Ecto neural progenitor cell (in vitro differentiated cells): ENCODE measurements at regions not wholly inside any gene's neighbourhood (a gene's known extent, or its start where the extent isn't known, plus 50 kb on each side); places are given as distances from the start of the nearest gene placed in this dataset.

Experiments used
- DNase-seq: peaks from one replicate; pipeline ENCODE4 v3.0.0-alpha.2; 2018; ENCODE audit warnings: low spot score

DNA sequence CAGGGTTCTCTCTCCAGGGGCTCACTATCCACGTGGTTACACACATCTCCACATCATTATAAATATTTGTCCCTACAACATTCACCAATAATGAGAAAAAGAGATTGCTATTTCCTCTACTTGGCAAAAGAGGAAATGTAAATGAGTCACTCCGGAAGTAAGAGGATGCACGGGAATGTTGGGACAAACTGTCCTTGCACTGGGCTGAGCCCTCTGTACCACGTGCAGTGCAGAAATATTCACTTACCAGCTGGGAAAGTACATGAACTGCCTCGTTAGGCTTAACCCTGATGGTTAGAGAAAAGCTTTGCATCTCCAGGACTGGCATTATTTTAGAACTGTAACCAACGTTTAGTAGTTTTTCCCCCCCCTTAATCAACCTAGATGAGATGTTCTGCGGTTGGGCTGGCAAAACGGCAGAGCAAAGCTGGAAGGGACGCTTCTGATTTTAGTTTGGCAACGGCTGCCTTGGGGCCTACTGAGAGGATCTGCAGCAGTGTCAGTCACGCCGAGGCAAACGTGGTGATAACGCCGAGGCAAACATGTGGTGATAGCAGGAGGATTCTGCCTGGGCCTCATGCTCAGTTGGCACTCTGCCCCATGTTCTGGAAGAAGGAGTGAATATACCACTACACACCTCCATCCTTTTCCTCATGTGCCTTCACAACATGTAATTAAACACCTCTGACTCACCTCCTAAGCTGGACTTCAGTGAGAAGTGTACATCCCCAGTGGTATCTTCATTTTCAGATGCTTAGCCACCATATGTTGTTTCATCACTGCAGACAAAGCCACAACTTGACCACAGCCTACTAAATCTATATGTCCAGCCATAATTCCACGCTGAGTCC, 661.4 kb upstream of the KLF4 start:
- no peak for DNase-seq

DNA sequence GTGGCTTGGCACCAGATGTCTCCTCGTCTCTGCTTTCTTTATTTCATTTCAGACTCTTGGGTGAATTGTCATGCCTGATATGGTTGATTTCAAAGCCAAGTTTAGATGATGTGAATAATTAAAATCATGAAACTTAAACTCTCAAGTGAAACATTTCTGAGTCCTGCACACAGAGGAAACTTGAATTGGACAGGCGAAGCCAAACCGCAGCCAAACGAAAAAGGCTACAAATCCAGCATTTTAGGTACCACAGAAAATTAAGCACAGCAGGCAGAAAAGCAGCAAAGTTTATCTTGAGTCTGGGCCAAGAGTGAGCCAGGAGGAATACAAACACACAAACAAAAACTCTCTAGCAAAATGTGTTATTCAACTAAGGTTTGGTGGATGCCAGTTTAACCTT, 659.8 kb upstream of the KLF4 start:
- DNase-seq, result no peak

DNA sequence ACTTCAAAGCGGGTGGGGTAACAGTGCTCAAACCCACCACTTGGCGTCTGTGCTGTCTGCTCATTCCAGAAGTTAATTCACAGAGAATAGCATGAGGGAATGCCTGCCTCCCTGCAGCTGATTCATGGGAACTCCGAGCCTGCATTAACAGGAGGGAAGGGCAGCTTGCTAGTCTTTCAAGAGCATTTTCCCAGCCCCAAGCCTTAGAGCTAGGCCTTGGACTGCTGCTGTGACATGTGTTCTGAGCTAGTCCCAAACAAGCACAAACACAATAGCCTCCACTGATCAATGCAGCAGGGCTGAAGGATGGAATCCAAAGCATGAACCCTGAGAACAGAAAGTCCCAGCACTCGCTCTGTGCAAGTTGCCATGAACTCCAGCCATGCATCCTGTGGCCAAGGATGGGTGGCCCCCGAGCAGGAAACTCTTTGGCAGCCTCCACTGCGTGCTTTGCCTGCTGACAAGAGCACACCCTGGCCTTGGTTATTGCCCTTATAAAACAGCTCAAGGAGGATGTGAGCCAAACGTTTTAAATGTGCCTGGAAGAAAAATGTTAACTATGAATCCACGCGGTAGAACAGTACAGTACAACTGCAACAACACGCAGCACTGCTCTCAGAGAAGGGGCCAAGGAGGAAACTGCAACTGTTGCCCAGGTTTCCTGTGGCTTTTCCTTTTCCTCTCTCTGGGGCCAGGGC, 653.1 kb upstream of the KLF4 start:
- peak; percentile 65 for DNase-seq

DNA sequence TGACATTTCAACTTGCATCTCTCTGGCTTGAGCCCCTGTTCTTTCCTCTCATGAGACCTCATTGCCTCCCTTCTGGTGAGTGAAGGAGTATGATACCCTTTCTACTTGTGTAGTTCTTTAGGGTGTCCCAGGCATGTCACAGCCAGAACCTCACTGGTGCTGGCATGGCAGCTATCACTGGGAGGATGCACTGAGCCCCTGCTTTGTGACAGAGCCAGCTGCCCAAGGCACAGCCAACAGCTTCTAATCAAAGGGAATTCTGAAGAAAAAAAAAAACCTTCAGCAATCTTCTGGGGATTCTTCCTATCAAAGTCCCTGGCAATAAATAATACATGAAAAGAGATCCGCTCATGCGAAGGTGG, 652.6 kb upstream of the KLF4 start:
- DNase-seq, result no peak

DNA sequence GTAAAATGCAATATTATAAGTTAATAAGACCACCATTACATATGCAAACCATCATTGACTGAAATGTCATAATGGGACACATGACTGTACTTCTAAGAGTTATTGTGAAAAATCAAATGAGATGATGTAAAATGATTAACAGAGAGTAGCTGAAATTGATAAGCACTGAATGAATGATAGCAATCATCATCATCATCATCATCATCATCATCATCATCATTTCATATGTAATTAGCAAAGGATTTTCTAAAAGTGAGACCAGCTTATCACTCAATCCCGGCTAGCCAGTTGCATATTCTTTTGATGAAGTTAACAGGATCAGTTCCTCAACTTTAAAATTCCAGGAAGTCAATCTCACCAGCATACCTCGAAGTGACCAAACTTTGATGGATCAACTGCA, 650.3 kb upstream of the KLF4 start:
- no peak for DNase-seq

DNA sequence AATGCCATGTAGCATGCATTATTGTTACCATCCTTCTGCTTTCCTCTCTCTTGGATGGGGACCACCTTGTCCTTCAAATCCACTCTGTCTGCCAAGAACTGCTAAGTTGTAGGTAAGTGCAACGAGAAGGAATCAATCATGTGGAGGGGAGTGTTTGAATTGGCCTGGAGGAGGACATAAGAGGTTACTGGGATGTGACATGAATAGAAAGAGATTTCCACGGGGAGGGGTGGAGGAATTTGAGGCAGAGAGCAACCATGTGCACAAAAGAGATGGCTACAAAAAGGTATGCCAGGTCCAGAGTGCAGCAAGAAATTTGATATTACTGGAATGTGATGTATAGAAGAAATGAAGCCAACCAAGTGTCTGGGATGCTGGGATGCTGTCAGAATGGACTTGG, 648.9 kb upstream of the KLF4 start:
- DNase-seq, result no peak

DNA sequence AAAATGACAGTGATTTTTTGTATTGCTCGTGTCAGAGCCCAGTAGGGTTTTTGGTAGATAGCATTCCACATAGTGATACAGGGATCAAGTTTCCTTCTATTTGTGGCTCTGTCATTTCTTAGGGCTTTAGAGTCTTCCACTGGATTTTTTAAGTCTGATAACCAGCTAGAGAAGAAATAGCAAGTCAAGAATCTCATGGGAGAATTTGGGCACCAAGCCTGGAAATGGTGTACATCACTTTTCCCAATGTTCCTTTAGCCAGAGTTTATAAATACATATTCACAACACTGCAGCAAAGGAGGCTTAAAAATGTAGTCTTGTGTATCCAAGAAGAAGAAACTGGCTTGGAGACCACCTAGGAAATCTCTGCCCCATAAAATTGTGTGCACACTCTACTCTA, 647.1 kb upstream of the KLF4 start:
- DNase-seq, result no peak

DNA sequence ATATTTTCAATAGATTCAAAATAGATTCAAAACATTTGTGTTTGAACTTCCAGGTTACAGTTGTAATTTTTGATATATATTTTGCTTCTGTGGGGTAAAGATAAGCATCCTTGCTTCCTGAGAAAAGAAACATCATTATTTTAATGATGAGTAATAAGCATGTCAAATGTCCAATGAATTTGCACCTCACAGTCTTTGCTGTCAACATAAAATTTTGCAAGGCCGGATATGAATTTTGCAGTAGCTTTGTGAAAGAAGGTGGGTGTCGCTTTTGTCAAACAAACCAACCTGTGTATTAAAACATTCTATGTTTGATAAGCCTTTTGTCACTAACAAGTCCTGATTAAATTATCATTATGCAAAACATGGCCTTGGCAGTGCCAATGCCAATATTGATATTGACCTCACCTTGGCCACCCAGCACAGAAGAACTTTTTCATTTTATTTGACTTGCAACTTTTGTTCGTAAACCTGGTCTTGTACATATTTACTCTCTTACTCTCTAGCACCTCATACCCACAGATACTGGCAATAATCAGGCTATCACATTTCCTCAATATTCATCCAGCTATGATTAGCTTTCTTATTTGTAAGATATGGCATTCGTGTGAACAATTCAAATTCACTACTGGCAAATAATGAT, 645.0 kb upstream of the KLF4 start:
- no peak for DNase-seq

DNA sequence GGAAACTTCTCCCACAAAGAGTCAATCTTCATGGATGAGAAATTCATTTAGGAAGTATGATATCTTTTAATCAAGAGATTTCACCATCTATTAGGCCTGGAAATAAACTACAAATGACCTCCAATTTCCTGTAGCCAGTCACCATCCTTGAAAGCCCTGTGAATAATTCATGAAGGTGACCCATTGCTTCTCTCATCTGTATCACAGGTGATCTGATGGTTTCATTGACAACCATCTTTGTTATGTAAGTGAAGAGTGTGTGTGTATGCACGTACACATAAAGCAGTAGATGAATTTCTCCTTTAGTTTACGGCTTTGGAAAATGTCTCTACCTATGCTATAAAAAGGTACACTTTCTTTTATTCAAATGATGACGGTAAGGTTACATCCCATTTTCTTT, 644.1 kb upstream of the KLF4 start:
- no peak for DNase-seq

DNA sequence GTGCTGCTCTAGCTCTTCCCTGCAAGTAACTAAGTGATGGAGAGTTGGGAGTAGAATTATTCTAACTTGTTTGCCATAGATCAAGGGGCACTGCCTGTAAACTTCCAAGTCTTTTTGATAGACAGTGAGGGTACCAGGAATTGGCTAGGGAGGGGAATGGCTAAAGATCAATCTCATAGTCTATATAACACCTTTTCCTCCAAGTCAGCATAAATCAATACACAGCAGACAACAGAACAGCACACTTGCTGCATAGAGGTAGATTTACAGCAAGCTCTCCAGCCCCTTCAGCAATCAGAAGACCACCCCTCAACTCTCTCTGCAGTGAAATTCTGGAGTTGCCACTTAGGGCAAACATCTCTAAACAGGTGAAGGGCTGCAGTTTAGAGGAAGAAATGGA, 643.5 kb upstream of the KLF4 start:
- DNase-seq, result no peak

DNA sequence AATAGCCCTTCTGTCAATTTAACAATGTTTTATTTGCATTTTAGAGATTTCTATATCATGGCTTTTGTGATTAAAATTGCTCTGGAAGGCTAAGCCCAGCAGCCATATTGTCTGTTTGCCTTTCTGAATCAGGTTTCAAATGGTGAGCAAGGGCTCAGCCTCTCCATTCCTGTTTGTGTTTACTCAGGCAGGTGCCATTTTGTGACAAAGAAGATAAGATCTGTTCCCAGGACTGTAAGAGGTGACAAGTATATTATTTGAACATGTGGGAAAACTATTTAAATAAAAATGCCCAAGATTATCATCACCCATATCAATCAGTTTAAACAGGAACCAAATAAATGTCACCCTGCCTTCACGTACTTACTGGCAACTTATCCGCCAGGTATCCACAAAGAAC, 641.3 kb upstream of the KLF4 start:
- no peak for DNase-seq

DNA sequence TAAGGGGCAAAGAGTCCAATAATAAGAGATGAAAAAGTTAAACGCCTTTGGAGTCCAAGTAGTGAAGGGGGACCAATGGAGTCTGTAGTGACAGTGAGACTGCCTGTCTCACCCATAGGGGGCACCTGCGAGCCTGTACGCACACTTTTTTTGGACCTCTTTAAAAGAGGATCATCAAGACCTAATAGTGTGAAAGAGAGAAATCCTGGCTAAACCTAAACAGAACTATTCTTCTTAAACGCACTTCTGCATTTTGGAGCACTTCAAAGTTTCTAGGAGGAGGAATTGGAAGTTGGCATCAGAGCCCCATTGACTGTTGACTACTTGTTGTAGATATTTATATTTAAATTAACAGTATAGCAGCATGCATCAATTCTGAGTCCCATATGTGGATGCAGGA, 636.1 kb upstream of the KLF4 start:
- no peak for DNase-seq

DNA sequence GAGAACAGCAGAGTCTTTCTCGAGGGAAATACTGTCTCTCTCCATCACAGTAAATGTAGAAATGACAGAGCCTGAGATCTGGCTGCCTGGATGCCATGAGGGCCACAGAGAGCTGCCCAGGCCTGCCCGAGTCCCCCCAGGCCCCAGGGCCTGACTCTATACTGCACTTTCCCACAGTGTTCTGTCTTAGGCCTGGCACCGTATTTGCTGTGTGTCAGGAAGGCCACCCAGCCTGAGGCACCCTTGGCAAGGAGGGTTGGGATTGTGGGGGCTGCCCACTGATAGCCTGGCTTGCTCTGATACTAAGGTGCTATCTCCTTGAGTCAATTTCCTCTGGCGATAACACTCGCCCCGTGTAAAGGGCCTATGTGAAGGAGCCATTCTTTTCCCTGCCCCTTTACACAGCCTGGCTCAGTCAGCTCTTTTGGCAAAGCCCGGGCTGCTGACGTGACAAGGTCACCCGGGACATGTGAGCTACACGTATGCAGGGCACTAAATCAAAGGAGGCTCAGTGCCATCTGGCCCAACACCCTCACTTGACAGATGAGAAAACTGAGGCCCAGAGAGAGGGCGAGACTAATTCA, 630.1 kb upstream of the KLF4 start:
- no peak for DNase-seq

DNA sequence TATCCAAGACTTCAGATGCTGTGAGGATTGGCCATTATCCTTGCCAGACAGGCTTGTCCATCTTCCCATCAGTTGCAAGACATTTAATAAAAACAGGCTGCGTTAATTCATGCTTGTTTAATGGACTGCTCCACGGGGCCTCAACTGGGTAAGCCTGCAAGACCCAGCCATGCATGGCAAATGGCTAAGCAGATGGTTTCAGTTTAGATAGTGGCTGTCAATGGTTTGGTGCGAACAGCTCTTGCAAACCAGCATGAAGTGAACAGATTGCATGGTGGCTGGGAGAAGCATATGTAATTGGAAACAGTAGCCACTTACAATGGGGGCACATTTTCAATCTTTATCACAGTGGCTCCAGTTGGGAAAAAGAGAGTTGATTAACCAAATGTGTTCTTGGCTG, 628.2 kb upstream of the KLF4 start:
- DNase-seq, result no peak

DNA sequence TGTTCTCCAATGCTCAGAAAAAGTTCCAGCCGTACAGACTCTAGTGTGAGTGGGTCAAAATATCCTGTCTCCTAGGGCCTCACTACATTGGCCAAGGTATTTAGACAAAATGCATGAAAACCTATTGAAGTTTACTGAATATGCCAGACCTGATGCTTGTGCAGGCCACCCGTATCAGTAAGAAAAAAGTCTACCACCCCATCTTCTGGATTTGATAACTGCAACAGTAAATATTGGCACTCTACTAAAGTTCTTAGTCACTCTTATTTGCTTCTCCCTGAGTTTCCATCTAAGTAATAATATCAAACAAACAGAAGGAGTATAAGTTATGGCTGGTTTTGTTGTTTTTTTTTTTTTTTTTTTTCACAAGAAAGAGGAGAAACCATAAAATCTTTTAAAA, 627.7 kb upstream of the KLF4 start:
- no peak for DNase-seq

DNA sequence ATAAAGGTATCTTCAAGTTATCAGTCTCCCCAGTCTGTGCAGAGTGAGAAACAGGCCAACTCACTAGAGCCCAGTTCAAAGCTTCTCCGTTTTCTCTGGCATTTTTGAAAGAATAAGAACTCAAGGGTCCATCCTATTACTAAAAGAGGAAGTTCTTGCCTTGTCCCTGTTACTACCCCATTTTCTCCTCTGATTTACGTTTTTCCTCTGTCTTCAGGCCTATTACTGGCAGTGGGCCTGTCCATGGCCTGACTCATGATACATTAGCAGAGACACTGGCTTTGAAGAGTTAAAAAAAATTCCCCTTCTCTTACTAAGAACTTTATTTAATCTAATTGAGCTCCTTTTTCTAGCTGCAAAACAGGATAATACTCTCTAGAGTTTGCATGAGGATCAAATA, 624.0 kb upstream of the KLF4 start:
- DNase-seq, result no peak

DNA sequence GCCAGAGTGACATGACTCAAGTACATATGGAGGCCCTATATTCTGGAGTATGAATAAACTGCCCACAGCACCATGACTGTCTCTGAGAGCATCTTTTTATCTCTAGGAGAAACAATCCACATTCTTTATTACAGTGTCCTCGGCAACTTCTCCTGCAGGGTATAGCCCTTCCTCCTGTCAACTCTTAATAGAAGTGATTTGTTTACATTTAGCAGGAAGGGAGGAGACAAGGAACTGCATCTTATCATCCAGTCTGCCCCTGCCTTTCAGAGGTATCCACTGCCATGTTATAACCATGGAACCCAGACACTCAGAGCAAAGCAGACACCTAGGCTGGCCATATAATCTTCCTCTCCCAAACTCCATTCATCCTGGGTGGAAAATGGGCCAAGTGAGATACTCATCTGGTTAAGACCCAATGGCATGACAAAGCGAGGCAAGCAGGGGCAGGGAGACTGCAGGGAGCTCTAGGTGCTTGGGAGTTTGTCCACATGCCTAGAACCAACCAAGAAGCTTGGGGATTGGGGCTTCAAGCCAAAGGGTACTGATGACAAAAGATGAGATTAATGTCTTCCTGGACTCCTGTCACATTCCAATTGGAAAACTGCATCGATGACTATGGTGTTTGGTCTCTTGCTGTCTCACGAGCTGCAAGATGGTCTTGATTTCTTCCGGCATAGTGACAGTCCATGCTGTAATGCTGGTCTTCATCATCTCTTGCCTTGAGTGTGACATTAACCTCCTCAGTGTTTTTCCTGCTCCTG, 620.5 kb upstream of the KLF4 start:
- no peak for DNase-seq

DNA sequence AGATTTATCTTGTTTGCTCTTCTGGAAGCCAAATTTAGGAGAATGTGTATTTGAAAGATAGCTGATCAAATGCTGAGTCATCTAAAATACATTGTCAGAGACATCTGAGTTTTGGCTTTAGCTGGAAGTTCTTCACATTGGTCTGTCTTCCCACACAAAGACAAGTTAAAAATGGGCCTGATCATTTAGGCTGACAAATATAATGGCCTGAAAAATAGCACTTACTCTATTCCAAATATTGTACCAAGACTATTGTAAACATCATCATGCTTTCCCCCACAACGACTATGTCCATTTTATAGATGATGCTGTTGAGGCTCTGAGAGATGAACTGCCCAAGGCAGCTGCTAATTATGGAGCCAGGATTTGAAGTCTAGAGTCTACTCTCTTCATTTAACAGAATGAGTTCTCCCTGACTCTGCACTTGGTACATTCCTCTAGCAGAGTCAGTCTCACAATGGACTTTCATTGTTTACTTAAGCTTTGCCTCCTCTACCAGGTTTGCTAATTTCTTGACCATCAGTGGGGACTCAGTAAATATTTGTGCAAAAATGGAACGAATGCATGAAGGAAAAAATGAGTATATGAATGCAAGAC, 619.4 kb upstream of the KLF4 start:
- DNase-seq, result no peak

DNA sequence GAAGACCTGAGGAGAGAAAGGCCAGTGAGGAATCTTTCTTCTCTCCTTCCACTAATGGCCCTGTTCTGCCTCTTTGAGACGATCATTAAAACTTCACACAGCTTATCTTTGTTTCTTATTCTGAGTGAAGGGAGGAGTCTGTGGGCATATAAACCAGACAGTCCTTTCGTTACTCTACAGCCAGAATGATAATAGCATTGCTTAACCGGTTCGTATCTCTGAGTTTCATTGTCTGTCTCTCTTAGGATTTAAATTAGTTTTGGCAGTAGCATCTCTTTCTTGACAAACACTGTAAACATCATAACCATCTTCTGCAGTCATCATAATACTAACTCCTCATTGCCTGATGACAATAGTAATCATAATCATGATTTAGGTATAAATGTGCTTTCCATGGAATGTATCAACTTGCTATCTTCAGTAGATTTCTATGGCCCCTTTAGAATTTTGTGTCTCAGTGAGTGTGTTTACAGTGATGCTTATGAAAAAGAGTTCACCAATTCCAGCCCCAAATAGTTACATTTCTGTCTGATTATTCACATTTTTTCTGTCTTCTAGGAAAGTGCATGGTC, 618.8 kb upstream of the KLF4 start:
- no peak for DNase-seq

DNA sequence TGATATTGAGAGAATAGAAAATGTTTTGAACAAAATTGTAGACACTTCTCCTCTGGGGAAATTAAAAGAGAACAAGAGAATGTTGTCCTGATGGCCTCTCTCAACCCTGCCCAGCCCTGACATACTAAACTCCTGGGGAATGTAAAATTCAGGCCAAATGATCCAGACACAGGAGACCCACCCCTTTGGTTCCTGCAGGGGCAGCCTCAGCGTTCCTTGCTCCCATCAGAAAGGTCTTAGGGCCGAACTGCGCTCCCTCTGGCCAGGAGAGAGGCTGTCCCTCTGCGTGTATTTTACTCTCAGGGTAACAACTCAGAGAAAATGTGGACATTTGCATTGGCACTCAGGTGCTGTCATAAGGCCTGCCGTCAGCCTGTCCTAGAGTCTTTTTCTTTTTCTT, 616.3 kb upstream of the KLF4 start:
- DNase-seq, result peak; percentile 57

DNA sequence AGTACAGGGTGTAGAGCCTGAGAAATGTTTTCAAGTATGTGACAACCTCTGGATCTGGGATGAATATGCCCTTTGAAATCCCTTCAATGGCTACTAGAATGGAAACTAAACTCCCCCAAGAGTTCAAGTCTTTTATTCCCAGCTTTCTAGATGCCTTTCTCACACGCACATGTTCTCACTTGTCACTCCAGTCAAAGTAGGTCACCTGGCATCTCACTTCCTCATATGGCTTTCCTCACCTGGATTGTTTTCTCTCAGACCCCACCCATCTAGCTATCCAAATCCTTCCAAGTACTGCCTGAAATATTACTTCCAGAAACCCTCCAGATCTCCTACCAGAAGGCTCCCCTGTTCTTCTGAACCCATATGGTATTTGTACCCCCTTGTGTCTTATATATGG, 615.4 kb upstream of the KLF4 start:
- no peak for DNase-seq
